CD4-positive, CD25-positive, alpha-beta regulatory T cell (primary cell): ENCODE measurements at regions not wholly inside any gene's neighbourhood (a gene's known extent, or its start where the extent isn't known, plus 50 kb on each side); places are given as distances from the start of the nearest gene placed in this dataset.
"Not testable (repeated sequence)": the region's sequence is repeated elsewhere in the genome, so short reads cannot be mapped to it uniquely, and the experiment has no call there.

Experiments
- ATAC-seq, 2 donors: fragments of 150-1000 bp; cut with Tn5 transposase; one replicate each; pipeline ENCODE4 v1.10.0; 2021; ENCODE audit warnings: low read depth in 2 of 2, moderate number of reproducible peaks in 2 of 2, moderate library complexity in 1 of 2
- DNase-seq, 3 donors: peaks; one replicate each; pipeline versions ENCODE4 v3.0.0 to v3.0.0-alpha.2; 2012 to 2022; ENCODE audit warnings: mixed read lengths in 1 of 3
- H3K27ac ChIP-seq: one replicate; pipeline ENCODE4 v1.7.0; 2013; ENCODE audit warnings: mild to moderate bottlenecking, low read length; ENCODE audit not compliant: insufficient read depth, poor library complexity, severe bottlenecking
- H3K27me3 ChIP-seq: one replicate; pipeline ENCODE4 v1.7.0; 2013; ENCODE audit warnings: low read length; ENCODE audit not compliant: control insufficient read depth, insufficient read depth
- H3K36me3 ChIP-seq: one replicate; pipeline ENCODE4 v1.7.0; 2013; ENCODE audit warnings: mild to moderate bottlenecking, low read length, moderate library complexity; ENCODE audit not compliant: control insufficient read depth, insufficient read depth
- H3K4me1 ChIP-seq: 2 replicates; pipeline ENCODE4 v1.7.0; 2013; ENCODE audit warnings: mild to moderate bottlenecking, low read length; ENCODE audit not compliant: insufficient read depth, control insufficient read depth, poor library complexity, severe bottlenecking
- H3K4me3 ChIP-seq: one replicate; pipeline ENCODE4 v1.7.0; 2013; ENCODE audit warnings: low read depth, mild to moderate bottlenecking, low read length, moderate library complexity
- H3K9me3 ChIP-seq, 2 experiments: 1 replicate in 1 of 2; 2 replicates in 1 of 2; pipeline ENCODE4 v1.7.0; 2013; ENCODE audit warnings: low read length in 2 of 2, mild to moderate bottlenecking in 1 of 2, moderate library complexity in 1 of 2; ENCODE audit not compliant: control insufficient read depth in 2 of 2
- H3K27ac Mint-ChIP-seq, 3 donors: one replicate each; pipeline ENCODE4 v1.8.0; 2020 to 2022; ENCODE audit warnings: mild to moderate bottlenecking in 3 of 3, mixed read lengths in 3 of 3, moderate library complexity in 2 of 3
- H3K27me3 Mint-ChIP-seq: one replicate; pipeline ENCODE4 v1.8.0; 2022; ENCODE audit warnings: mild to moderate bottlenecking, mixed read lengths
- H3K36me3 Mint-ChIP-seq: one replicate; pipeline ENCODE4 v1.8.0; 2020; ENCODE audit warnings: mixed read lengths
- H3K4me1 Mint-ChIP-seq, 4 donors: one replicate each; pipeline ENCODE4 v1.8.0; 2020 to 2022; ENCODE audit warnings: mixed read lengths in 4 of 4, mild to moderate bottlenecking in 1 of 4
- H3K4me3 Mint-ChIP-seq, 4 donors: one replicate each; pipeline ENCODE4 v1.8.0; 2020 to 2022; ENCODE audit warnings: mild to moderate bottlenecking in 4 of 4, mixed read lengths in 4 of 4, moderate library complexity in 3 of 4
- H3K9me3 Mint-ChIP-seq, 7 donors: one replicate each; pipeline ENCODE4 v1.8.0; 2020 to 2022; ENCODE audit warnings: mixed read lengths in 7 of 7, mild to moderate bottlenecking in 3 of 7, moderate library complexity in 2 of 7

DNA sequence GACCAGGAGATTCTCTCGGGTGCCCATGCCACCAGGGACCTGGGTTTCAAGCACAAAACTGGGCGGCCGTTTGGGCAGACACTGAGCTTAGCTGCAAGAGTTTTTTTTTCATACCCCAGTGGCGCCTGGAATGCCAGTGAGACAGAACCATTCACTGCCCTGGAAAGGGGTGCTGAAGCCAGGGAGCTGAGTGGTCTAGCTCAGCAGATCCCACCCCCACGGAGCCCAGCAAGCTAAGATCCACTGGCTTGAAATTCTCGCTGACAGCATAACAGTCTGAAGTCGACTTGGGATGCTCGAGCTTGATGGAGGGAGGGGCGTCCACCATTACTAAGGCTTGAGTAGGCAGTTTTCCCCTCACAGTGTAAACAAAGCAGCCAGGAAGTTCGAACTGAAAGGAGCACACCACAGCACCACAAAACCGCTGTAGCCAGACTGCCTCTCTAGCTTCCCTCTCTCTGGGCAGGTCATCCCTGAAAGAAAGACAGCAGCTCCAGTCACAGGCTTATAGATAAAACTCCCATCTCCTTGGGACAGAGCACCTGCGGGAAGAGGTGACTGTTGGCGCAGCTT is 157.7 kb downstream of the GIPC2 start:
- H3K36me3 Mint-ChIP-seq, H3K4me1 ChIP-seq, H3K9me3 ChIP-seq, ATAC-seq, H3K27me3 ChIP-seq, H3K27ac ChIP-seq, H3K27ac Mint-ChIP-seq, H3K27me3 Mint-ChIP-seq, H3K9me3 Mint-ChIP-seq, H3K4me3 Mint-ChIP-seq, H3K4me1 Mint-ChIP-seq, DNase-seq, H3K4me3 ChIP-seq, H3K36me3 ChIP-seq: not testable (repeated sequence)

DNA sequence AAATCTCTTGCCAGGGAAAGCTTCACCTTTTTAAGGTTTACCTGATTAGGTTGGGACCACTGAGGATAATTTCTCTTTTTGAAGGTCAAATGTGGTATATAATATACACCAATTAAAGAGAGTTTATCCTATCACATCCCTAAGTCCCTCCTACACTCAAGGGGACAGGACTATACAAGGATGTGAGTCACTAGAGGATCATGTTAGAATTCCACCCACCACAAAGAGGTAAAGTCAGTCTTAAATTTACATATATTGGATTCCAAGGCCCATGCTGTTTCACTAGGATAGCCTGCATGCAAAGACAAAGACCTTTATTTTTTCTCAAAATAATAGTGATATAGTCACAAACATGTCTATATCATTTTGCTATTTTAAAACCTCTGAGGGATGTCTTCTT is 164.4 kb downstream of the GIPC2 start:
- ATAC-seq (no peak), DNase-seq (no peak)
- Mint-ChIP-seq H3K4me1 (no peaks in the 10 kb centered on the region), H3K27me3 (no peaks in the 10 kb centered on the region), H3K4me3 (no peak overlapping the region), H3K36me3 (no peaks in the 10 kb centered on the region), H3K27ac (no peak overlapping the region), H3K9me3 (peaks cover 0 to 9% (median 5%) of the 10 kb centered on the region in 7 donors)
- Histone ChIP-seq H3K27me3 (no peaks in the 10 kb centered on the region), H3K9me3 (no peaks in the 10 kb centered on the region), H3K36me3 (no peaks in the 10 kb centered on the region), H3K27ac (no peak overlapping the region), H3K4me3 (no peak overlapping the region), H3K4me1 (no peaks in the 10 kb centered on the region)

DNA sequence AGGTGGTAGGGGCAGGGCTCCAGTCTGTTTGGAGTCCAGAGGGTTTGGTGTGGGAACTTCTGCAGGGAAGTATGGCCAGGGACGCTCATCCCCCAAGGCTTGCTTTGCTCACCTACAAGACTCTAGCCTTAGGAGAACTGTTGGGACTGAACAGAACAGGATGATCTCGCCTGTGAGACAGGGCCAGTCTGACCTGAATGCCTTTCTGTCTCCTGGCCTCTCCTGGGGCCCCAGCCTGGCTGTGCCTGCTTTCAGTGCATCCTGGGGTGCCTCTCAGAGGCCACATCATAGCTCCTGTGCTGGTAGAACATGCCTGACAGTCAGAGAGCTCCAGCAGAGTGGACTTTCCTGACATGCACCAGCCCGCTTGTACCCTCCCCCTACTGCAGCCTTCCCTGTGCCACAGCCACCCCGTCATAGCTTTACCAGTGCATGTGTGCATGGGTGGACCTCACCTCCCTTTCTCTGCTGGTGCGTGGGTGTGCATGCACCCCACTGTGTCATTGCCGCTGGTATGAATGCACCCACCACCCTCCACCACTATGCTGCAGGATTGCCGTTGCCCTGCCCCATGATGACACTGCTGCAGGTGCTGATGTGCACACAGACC is 165.8 kb downstream of the GIPC2 start:
- H3K4me1 Mint-ChIP-seq, result no peaks in the 10 kb centered on the region
- H3K27ac Mint-ChIP-seq, result no peak overlapping the region
- H3K36me3 Mint-ChIP-seq, result no peaks in the 10 kb centered on the region
- Histone ChIP-seq H3K4me1 (no peaks in the 10 kb centered on the region), H3K27me3 (no peaks in the 10 kb centered on the region), H3K4me3 (no peak overlapping the region), H3K9me3 (no peaks in the 10 kb centered on the region), H3K27ac (no peak overlapping the region), H3K36me3 (no peaks in the 10 kb centered on the region)
- H3K9me3 Mint-ChIP-seq, result peaks cover 0 to 7% (median 4%) of the 10 kb centered on the region in 7 donors
- ATAC-seq, result no peak
- H3K4me3 Mint-ChIP-seq, result no peak overlapping the region
- DNase-seq, result no peak
- no peaks in the 10 kb centered on the region for H3K27me3 Mint-ChIP-seq

DNA sequence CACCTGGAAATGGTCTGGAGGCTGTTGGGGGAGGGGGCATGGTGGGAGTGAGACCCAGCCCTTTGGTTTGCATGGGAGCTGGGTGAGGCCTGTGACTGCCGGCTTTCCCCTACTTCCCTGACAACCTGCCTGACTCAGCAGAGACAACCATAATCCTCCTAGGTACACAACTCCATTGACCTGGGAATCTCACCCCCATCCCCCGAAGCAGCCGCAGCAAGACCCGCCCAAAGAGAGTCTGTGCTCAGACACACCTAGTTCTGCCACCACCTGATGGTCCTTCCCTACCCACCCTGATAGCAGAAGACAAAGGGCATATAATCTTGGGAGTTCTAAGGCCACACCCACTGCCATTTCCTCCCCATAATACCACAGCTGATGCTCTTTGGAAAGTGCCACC is 168.6 kb downstream of the GIPC2 start:
- no peaks in the 10 kb centered on the region for H3K27me3 Mint-ChIP-seq

DNA sequence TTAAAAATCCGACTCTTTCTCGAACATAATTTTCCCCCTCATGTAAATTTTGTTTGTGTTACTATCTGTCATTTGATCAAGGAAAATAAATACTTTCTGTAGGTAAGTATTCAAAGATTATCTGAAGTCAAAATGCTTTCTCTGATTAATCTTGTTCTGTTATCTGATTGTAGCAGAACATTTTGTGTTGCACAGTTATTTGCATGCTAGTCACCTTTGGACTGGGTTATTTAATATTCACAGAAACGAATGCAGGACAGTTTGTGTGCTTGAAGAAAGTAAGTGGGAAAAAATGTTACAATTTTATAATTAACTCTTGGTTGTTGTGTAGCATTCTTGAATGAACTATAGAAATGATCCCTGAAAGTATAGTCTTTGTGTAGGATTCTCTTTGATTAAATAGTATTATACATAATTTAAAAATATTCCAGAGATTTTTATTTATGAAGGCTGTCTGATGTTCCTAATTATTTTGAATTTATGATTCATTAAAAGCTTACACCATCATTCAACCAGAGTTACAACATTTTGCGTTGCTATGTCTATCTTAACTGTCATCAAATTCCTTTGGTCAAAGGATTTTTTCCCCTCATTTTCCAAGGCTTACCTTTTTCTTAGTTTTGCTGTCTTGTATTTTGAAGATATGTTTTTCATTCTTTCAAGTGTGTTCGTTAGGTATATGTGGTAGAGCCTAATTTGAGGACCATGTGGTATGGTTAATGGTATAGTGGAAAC is 176.6 kb downstream of the GIPC2 start:
- no peak for DNase-seq
- ATAC-seq, result no peak

More for the DNA sequence above, 168.6 kb downstream of the GIPC2 start:
- Histone ChIP-seq H3K4me3 (no peak overlapping the region), H3K27me3 (no peaks in the 10 kb centered on the region), H3K36me3 (no peaks in the 10 kb centered on the region), H3K27ac (no peak overlapping the region), H3K4me1 (no peaks in the 10 kb centered on the region), H3K9me3 (no peaks in the 10 kb centered on the region)
- Mint-ChIP-seq H3K9me3 (peaks cover 0 to 8% (median 4%) of the 10 kb centered on the region in 7 donors), H3K27ac (no peak overlapping the region), H3K4me3 (no peak overlapping the region), H3K36me3 (no peaks in the 10 kb centered on the region), H3K4me1 (no peaks in the 10 kb centered on the region)
- no peak for ATAC-seq
- DNase-seq, result no peak

DNA sequence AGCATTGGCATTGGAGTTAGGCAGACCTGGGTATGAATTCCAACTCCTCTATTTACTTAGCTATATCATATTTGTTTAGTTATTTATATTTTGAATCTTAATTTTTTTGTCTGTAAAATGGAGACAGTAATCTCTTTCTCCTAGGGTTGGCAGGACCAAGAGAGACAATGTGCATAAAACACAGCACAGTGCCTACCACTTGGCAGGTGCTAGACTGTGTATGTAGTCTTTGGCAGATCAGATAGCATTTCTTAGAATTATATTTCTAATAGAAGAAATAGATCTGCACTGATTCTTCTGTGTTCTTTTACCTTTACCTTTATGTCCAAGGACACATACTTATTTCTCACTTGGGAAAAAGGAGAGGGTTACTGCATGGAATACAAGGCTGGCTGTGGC is 177.2 kb downstream of the GIPC2 start:
- peaks cover 0 to 6% (median 0%) of the 10 kb centered on the region in 7 donors for H3K9me3 Mint-ChIP-seq
- Histone ChIP-seq H3K4me3 (no peak overlapping the region), H3K27me3 (no peaks in the 10 kb centered on the region), H3K4me1 (no peaks in the 10 kb centered on the region), H3K9me3 (no peaks in the 10 kb centered on the region), H3K27ac (no peak overlapping the region), H3K36me3 (no peaks in the 10 kb centered on the region)
- H3K4me3 Mint-ChIP-seq, result no peak overlapping the region
- DNase-seq (no peak), ATAC-seq (no peak)
- H3K27me3 Mint-ChIP-seq, result peaks cover 5% of the 10 kb centered on the region
- no peaks in the 10 kb centered on the region for H3K4me1 Mint-ChIP-seq
- H3K36me3 Mint-ChIP-seq, result no peaks in the 10 kb centered on the region
- H3K27ac Mint-ChIP-seq, result no peak overlapping the region

More for the DNA sequence above, 176.6 kb downstream of the GIPC2 start:
- Mint-ChIP-seq H3K36me3 (no peaks in the 10 kb centered on the region), H3K27me3 (peaks cover 5% of the 10 kb centered on the region), H3K27ac (no peak overlapping the region), H3K4me1 (no peaks in the 10 kb centered on the region), H3K9me3 (peaks cover 0 to 9% (median 0%) of the 10 kb centered on the region in 7 donors), H3K4me3 (no peak overlapping the region)
- Histone ChIP-seq H3K9me3 (no peaks in the 10 kb centered on the region), H3K4me1 (no peaks in the 10 kb centered on the region), H3K36me3 (no peaks in the 10 kb centered on the region), H3K27me3 (no peaks in the 10 kb centered on the region), H3K4me3 (no peak overlapping the region), H3K27ac (no peak overlapping the region)

DNA sequence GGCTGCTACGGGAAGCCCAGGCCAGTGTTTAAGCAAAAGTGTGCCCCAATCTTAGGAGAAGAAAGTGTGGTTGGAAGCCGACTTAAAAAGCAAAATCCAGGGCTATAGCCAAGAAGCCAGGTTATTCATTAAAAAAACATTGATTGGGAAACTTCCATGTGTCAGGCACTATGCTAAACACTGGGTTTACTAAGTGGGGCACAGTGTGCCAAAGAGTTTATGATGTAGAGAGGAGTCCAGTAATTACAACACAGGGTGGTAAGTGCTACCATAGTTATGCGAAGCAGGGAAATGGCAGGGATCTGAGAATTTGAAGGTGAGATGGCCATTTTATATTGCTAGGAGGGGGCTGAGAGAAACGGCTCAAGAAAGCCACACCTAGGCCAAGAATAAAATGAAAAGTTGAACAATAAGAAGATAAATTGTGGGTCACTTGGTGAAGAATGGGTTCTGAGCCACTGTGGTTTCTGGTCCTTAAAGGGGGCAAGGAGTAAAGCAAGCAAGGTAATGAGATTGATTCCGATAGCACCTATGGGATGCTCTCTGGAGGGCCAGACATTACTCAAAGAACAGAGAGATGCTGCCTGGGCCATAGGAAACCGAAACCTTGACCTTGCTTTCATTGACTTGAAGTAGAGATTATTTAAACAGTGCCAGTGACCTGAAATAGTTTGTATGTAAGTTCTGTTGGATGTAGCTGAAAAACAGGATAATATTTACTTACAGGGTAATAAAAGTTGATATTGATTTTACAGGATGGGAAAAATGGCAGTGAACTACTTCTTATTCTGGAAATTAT is 177.8 kb downstream of the GIPC2 start:
- Histone ChIP-seq H3K27me3 (no peaks in the 10 kb centered on the region), H3K4me3 (no peak overlapping the region), H3K36me3 (no peaks in the 10 kb centered on the region), H3K4me1 (no peaks in the 10 kb centered on the region), H3K9me3 (no peaks in the 10 kb centered on the region), H3K27ac (no peak overlapping the region)
- H3K27me3 Mint-ChIP-seq, result peaks cover 5% of the 10 kb centered on the region
- H3K36me3 Mint-ChIP-seq, result no peaks in the 10 kb centered on the region
- H3K27ac Mint-ChIP-seq, result no peak overlapping the region
- H3K9me3 Mint-ChIP-seq, result peaks cover 0 to 6% (median 0%) of the 10 kb centered on the region in 7 donors
- DNase-seq (no peak), ATAC-seq (no peak)
- H3K4me3 Mint-ChIP-seq, result no peak overlapping the region
- H3K4me1 Mint-ChIP-seq, result no peaks in the 10 kb centered on the region
